ENCODE measurements at regions not wholly inside any gene's neighbourhood (a gene's known extent, or its start where the extent isn't known, plus 50 kb on each side); places are given as distances from the start of the nearest gene placed in this dataset.

DNA sequence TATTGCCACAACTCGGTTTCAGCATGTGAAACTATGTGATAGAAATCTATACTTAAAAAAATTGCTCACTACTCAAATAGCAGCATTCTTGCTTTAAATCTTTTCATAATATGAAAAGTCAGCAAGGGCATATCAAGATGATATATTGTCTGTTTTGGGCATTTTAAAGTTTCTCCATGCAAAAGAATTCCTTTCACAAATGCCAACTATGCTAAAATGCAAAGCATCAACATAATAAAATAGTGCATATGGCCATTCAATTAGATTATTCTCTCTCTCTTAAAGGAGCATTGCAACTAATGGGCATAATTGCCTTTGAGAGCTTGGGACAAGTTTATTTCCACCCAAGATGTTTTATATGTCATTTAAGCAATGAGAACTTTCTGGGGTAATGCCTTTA is 475.1 kb downstream of the ZPLD1 start:
- TF ChIP-seq, protein P1, sequence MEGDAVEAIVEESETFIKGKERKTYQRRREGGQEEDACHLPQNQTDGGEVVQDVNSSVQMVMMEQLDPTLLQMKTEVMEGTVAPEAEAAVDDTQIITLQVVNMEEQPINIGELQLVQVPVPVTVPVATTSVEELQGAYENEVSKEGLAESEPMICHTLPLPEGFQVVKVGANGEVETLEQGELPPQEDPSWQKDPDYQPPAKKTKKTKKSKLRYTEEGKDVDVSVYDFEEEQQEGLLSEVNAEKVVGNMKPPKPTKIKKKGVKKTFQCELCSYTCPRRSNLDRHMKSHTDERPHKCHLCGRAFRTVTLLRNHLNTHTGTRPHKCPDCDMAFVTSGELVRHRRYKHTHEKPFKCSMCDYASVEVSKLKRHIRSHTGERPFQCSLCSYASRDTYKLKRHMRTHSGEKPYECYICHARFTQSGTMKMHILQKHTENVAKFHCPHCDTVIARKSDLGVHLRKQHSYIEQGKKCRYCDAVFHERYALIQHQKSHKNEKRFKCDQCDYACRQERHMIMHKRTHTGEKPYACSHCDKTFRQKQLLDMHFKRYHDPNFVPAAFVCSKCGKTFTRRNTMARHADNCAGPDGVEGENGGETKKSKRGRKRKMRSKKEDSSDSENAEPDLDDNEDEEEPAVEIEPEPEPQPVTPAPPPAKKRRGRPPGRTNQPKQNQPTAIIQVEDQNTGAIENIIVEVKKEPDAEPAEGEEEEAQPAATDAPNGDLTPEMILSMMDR (IDR thresholded peaks at IDR 0.05): no peak
- no peak for TF ChIP-seq POLR2A (IDR thresholded peaks at IDR 0.05)
